GM12878 (cell line): ENCODE measurements at regions not wholly inside any gene's neighbourhood (a gene's known extent, or its start where the extent isn't known, plus 50 kb on each side); places are given as distances from the start of the nearest gene placed in this dataset.

ENCODE experiments used
- CBX5 ChIP-seq: sonication (generic); IDR thresholded peaks from 2 replicates; pipeline ENCODE4 v1.6.1; 2016; ENCODE audit warnings: low read depth, moderate library complexity, mild to moderate bottlenecking, inconsistent platforms
- EP300 ChIP-seq, 2 experiments: fragments of 150-350 bp in 1 of 2; IDR thresholded peaks; 2 replicates each; pipeline ENCODE4 v1.6.1; 2011 to 2012; ENCODE audit warnings: low read depth in 2 of 2, low read length in 2 of 2, borderline replicate concordance in 1 of 2, improper control_type of control experiment in 1 of 2, inconsistent platforms in 1 of 2; ENCODE audit not compliant: control insufficient read depth in 1 of 2
- POLR2AphosphoS5 ChIP-seq: IDR thresholded peaks from 2 replicates; pipeline ENCODE4 v1.6.1; 2011; ENCODE audit warnings: mild to moderate bottlenecking, low read length, inconsistent platforms
- RFX5 ChIP-seq: IDR thresholded peaks from 2 replicates; pipeline ENCODE4 v1.6.1; 2011; ENCODE audit warnings: low read depth, low read length, improper control_type of control experiment
- TCF12 ChIP-seq: IDR thresholded peaks from 2 replicates; pipeline ENCODE4 v1.6.1; 2011; ENCODE audit warnings: low read depth, mild to moderate bottlenecking, low read length
- TCF3 ChIP-seq: IDR thresholded peaks from 2 replicates; pipeline ENCODE4 v1.6.1; 2012; ENCODE audit warnings: low read depth, mild to moderate bottlenecking, low read length, borderline replicate concordance; ENCODE audit not compliant: insufficient read depth
- ZNF274 ChIP-seq: IDR thresholded peaks from one replicate; pipeline ENCODE4 v1.8.0; 2011; ENCODE audit not compliant: insufficient read length, insufficient read depth
- TF ChIP-seq, protein P1 (sequence below): fragments of 450-650 bp; IDR thresholded peaks from 2 replicates; pipeline ENCODE4 v1.6.1; 2017; ENCODE audit warnings: mild to moderate bottlenecking

DNA sequence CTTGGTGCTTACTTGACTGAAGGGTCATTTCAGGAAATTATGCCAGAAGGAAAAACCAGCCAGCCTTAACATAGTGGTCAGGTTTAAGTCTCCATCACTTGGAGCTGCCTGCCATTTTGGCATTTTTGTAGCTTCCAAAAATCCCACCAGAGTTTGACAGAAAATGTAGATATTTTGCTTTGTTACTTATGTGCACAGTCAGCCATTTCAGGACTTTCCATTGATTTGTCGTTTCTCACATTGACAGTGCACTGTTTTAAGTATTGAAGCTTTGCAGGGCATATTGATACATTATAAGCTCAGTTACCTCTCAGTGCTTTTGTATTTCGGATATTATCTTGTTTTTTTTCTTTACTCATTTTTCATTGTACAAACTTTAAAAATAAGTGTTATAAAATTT, 89.0 kb upstream of the ANKRD34C start:
- TF ChIP-seq RFX5 (no peak), CBX5 (no peak), TCF3 (no peak), EP300 (IDR thresholded peaks at IDR 0.05; ENCODE audit: borderline replicate concordance in 1 of 2, control insufficient read depth in 1 of 2, low read depth in 2 of 2, low read length in 2 of 2) (no peak), ZNF274 (no peak), POLR2AphosphoS5 (no peak), TCF12 (no peak)
- TF ChIP-seq, protein P1, sequence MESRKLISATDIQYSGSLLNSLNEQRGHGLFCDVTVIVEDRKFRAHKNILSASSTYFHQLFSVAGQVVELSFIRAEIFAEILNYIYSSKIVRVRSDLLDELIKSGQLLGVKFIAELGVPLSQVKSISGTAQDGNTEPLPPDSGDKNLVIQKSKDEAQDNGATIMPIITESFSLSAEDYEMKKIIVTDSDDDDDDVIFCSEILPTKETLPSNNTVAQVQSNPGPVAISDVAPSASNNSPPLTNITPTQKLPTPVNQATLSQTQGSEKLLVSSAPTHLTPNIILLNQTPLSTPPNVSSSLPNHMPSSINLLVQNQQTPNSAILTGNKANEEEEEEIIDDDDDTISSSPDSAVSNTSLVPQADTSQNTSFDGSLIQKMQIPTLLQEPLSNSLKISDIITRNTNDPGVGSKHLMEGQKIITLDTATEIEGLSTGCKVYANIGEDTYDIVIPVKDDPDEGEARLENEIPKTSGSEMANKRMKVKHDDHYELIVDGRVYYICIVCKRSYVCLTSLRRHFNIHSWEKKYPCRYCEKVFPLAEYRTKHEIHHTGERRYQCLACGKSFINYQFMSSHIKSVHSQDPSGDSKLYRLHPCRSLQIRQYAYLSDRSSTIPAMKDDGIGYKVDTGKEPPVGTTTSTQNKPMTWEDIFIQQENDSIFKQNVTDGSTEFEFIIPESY: no peak
